ENCODE measurements at regions not wholly inside any gene's neighbourhood (a gene's known extent, or its start where the extent isn't known, plus 50 kb on each side); places are given as distances from the start of the nearest gene placed in this dataset.

- TF ChIP-seq, protein P1, sequence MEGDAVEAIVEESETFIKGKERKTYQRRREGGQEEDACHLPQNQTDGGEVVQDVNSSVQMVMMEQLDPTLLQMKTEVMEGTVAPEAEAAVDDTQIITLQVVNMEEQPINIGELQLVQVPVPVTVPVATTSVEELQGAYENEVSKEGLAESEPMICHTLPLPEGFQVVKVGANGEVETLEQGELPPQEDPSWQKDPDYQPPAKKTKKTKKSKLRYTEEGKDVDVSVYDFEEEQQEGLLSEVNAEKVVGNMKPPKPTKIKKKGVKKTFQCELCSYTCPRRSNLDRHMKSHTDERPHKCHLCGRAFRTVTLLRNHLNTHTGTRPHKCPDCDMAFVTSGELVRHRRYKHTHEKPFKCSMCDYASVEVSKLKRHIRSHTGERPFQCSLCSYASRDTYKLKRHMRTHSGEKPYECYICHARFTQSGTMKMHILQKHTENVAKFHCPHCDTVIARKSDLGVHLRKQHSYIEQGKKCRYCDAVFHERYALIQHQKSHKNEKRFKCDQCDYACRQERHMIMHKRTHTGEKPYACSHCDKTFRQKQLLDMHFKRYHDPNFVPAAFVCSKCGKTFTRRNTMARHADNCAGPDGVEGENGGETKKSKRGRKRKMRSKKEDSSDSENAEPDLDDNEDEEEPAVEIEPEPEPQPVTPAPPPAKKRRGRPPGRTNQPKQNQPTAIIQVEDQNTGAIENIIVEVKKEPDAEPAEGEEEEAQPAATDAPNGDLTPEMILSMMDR (conservative IDR thresholded peaks at IDR 0.05 in 1 of 2, IDR thresholded peaks at IDR 0.05 in 1 of 2; ENCODE audit: extremely low read depth in 1 of 2, insufficient read depth in 1 of 2, low read depth in 1 of 2, low read length in 2 of 2), result no peak
- no peak for TF ChIP-seq EZH2 (IDR thresholded peaks at IDR 0.05; ENCODE audit: borderline replicate concordance, low read length)
Observed at GRCh38 chr7:130971297-130971696, 237.3 kb upstream of the KLF14 start.

Data from mammary epithelial cell (primary cell).